ENCODE measurements at regions not wholly inside any gene's neighbourhood (a gene's known extent, or its start where the extent isn't known, plus 50 kb on each side); places are given as distances from the start of the nearest gene placed in this dataset.
"Not testable (repeated sequence)": the region's sequence is repeated elsewhere in the genome, so short reads cannot be mapped to it uniquely, and the experiment has no call there.

GRCh38 chr1:145475962-145476361, 50.6 kb upstream of the NBPF20 start:
- TF ChIP-seq CTCF (IDR thresholded peaks at IDR 0.05); EP300 (IDR thresholded peaks at IDR 0.05; ENCODE audit: low read depth); POLR2A (IDR thresholded peaks at IDR 0.05); POLR2AphosphoS5 (IDR thresholded peaks at IDR 0.05): not testable (repeated sequence)
